WTC11 (cell line): ENCODE measurements at regions not wholly inside any gene's neighbourhood (a gene's known extent, or its start where the extent isn't known, plus 50 kb on each side); places are given as distances from the start of the nearest gene placed in this dataset.

ENCODE experiments used
- ATAC-seq: fragments of 200-7000 bp; cut with Tn5 transposase; 2 replicates; pipeline ENCODE4 v1.10.0; 2021; ENCODE audit warnings: mild to moderate bottlenecking, moderate library complexity
- CTCF ChIA-PET: fragments of 300-600 bp; sonication (Branson Sonifier 250); formaldehyde crosslinking; loops from one replicate; lab custom pipeline; 2021; ENCODE audit warnings: antibody characterized with exemption; lab: Charles Lee
- POLR2A ChIA-PET: fragments of 350-600 bp; sonication (Branson Sonifier 250); formaldehyde crosslinking; loops from one replicate; lab custom pipeline; 2021; ENCODE audit warnings: antibody characterized with exemption; lab: Charles Lee
- DNase-seq: peaks from one replicate; pipeline ENCODE4 v3.0.0; 2021; ENCODE audit warnings: low spot score
- H3K27ac Mint-ChIP-seq: 2 replicates; pipeline ENCODE4 v1.8.0; 2021; ENCODE audit warnings: mixed read lengths
- H3K27me3 Mint-ChIP-seq: 2 replicates; pipeline ENCODE4 v1.8.0; 2021; ENCODE audit warnings: low read depth, mild to moderate bottlenecking, moderate library complexity, mixed read lengths
- H3K36me3 Mint-ChIP-seq: 2 replicates; pipeline ENCODE4 v1.8.0; 2021; ENCODE audit warnings: mixed read lengths
- H3K4me1 Mint-ChIP-seq: 2 replicates; pipeline ENCODE4 v1.8.0; 2022; ENCODE audit warnings: mixed read lengths
- H3K4me3 Mint-ChIP-seq: 2 replicates; pipeline ENCODE4 v1.8.0; 2021; ENCODE audit warnings: mild to moderate bottlenecking, moderate library complexity, mixed read lengths
- H3K9me3 Mint-ChIP-seq: 2 replicates; pipeline ENCODE4 v1.8.0; 2021; ENCODE audit warnings: mixed read lengths
- ATF1 ChIP-seq: sonication (generic); formaldehyde crosslinking; IDR thresholded peaks from 2 replicates; pipeline ENCODE4 v1.8.1; 2023; ENCODE audit warnings: mild to moderate bottlenecking, moderate library complexity, missing genetic modification reagents
- CREB1 ChIP-seq: sonication (generic); formaldehyde crosslinking; IDR thresholded peaks from 2 replicates; pipeline ENCODE4 v1.8.0; 2023; ENCODE audit warnings: mild to moderate bottlenecking, missing genetic modification reagents
- FOXK1 ChIP-seq: sonication (generic); formaldehyde crosslinking; IDR thresholded peaks from 2 replicates; pipeline ENCODE4 v1.8.0; 2022; ENCODE audit warnings: mild to moderate bottlenecking, moderate library complexity, missing genetic modification reagents
- FOXP1 ChIP-seq: sonication (generic); formaldehyde crosslinking; IDR thresholded peaks from 2 replicates; pipeline ENCODE4 v1.8.0; 2022; ENCODE audit warnings: missing genetic modification reagents, mild to moderate bottlenecking, moderate library complexity, borderline replicate concordance
- GRHL2 ChIP-seq: fragments of 250-450 bp; sonication (Bioruptor Pico); IDR thresholded peaks from 2 replicates; pipeline ENCODE4 v1.8.0; 2022; ENCODE audit warnings: mild to moderate bottlenecking, moderate library complexity; ENCODE audit not compliant: insufficient replicate concordance, severe bottlenecking
- NR1H2 ChIP-seq: sonication (generic); formaldehyde crosslinking; IDR thresholded peaks from 2 replicates; pipeline ENCODE4 v1.9.0; 2021; ENCODE audit warnings: mild to moderate bottlenecking, moderate library complexity, missing genetic modification reagents
- NR3C1 ChIP-seq: sonication (generic); formaldehyde crosslinking; conservative IDR thresholded peaks from 2 replicates; pipeline ENCODE4 v1.8.1; 2023; ENCODE audit warnings: low read depth, mild to moderate bottlenecking, missing genetic modification reagents
- RELA ChIP-seq: sonication (generic); formaldehyde crosslinking; IDR thresholded peaks from 2 replicates; pipeline ENCODE4 v1.8.1; 2022; ENCODE audit warnings: missing genetic modification reagents, mild to moderate bottlenecking, borderline replicate concordance
- SMAD4 ChIP-seq: sonication (generic); formaldehyde crosslinking; IDR thresholded peaks from 2 replicates; pipeline ENCODE4 v1.8.0; 2022; ENCODE audit warnings: mild to moderate bottlenecking, missing genetic modification reagents
- TEAD4 ChIP-seq: sonication (generic); formaldehyde crosslinking; IDR thresholded peaks from 2 replicates; pipeline ENCODE4 v1.8.0; 2022; ENCODE audit warnings: mild to moderate bottlenecking, missing genetic modification reagents
- ZBTB21 ChIP-seq: sonication (generic); formaldehyde crosslinking; IDR thresholded peaks from 2 replicates; pipeline ENCODE4 v1.8.1; 2023; ENCODE audit warnings: mild to moderate bottlenecking, missing genetic modification reagents, borderline replicate concordance
- ZNF219 ChIP-seq: sonication (generic); formaldehyde crosslinking; IDR thresholded peaks from 2 replicates; pipeline ENCODE4 v1.8.0; 2023; ENCODE audit warnings: missing genetic modification reagents, mild to moderate bottlenecking, borderline replicate concordance
- TF ChIP-seq, protein P1 (sequence below): sonication (generic); formaldehyde crosslinking; IDR thresholded peaks from 2 replicates; pipeline ENCODE4 v1.8.0; 2023; ENCODE audit warnings: missing genetic modification reagents, mild to moderate bottlenecking, borderline replicate concordance
- TF ChIP-seq, protein P2 (sequence below): sonication (generic); formaldehyde crosslinking; IDR thresholded peaks from 2 replicates; pipeline ENCODE4 v1.8.1; 2022; ENCODE audit warnings: mild to moderate bottlenecking, moderate library complexity, missing genetic modification reagents
- TF ChIP-seq, protein P3 (sequence below): sonication (generic); formaldehyde crosslinking; IDR thresholded peaks from 2 replicates; pipeline ENCODE4 v1.8.0; 2023; ENCODE audit warnings: missing genetic modification reagents

DNA sequence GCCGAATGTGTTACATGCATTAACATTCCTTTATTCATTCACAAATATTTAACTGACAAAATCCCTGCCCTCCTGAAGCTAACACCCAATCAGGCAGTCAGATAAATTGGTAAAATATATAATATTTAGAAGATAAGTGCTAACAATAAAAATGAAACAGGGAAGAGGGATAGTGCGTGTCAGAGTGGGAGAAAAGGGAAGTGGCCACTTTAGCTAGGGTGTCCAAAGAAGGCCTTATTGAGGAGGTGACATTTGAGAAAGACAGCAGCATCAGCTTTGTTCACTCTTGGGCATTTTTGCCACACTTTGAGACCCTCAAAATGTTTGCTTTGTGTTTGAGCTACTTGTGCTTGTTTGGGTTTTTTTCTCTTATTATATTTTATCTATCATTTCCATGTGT lies 317.8 kb downstream of the SNX13 start:
- H3K36me3 Mint-ChIP-seq, result no peaks in the 10 kb centered on the region
- ChIA-PET POLR2A (no interaction called here), CTCF (no interaction called here)
- ATAC-seq, result no peak
- no peak for DNase-seq
- no peak overlapping the region for H3K4me3 Mint-ChIP-seq
- no peak for TF ChIP-seq ZNF219 (CRISPR knock-in tag)
- no peak for TF ChIP-seq GRHL2 (CRISPR knock-in tag)
- TF ChIP-seq TEAD4 (CRISPR knock-in tag), result no peak
- TF ChIP-seq NR1H2 (CRISPR knock-in tag), result no peak
- no peak for TF ChIP-seq RELA (CRISPR knock-in tag)
- TF ChIP-seq SMAD4, result no peak
- no peak for TF ChIP-seq FOXP1 (CRISPR knock-in tag)
- TF ChIP-seq, protein P1, sequence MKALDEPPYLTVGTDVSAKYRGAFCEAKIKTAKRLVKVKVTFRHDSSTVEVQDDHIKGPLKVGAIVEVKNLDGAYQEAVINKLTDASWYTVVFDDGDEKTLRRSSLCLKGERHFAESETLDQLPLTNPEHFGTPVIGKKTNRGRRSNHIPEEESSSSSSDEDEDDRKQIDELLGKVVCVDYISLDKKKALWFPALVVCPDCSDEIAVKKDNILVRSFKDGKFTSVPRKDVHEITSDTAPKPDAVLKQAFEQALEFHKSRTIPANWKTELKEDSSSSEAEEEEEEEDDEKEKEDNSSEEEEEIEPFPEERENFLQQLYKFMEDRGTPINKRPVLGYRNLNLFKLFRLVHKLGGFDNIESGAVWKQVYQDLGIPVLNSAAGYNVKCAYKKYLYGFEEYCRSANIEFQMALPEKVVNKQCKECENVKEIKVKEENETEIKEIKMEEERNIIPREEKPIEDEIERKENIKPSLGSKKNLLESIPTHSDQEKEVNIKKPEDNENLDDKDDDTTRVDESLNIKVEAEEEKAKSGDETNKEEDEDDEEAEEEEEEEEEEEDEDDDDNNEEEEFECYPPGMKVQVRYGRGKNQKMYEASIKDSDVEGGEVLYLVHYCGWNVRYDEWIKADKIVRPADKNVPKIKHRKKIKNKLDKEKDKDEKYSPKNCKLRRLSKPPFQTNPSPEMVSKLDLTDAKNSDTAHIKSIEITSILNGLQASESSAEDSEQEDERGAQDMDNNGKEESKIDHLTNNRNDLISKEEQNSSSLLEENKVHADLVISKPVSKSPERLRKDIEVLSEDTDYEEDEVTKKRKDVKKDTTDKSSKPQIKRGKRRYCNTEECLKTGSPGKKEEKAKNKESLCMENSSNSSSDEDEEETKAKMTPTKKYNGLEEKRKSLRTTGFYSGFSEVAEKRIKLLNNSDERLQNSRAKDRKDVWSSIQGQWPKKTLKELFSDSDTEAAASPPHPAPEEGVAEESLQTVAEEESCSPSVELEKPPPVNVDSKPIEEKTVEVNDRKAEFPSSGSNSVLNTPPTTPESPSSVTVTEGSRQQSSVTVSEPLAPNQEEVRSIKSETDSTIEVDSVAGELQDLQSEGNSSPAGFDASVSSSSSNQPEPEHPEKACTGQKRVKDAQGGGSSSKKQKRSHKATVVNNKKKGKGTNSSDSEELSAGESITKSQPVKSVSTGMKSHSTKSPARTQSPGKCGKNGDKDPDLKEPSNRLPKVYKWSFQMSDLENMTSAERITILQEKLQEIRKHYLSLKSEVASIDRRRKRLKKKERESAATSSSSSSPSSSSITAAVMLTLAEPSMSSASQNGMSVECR (CRISPR knock-in tag), result no peak
- no peak overlapping the region for H3K27ac Mint-ChIP-seq
- peaks cover 6% of the 10 kb centered on the region; the same call in 1 of the 2 replicates for H3K9me3 Mint-ChIP-seq
- peaks cover 14% of the 10 kb centered on the region for H3K4me1 Mint-ChIP-seq
- no peaks in the 10 kb centered on the region; the same call in 1 of the 2 replicates for H3K27me3 Mint-ChIP-seq

DNA sequence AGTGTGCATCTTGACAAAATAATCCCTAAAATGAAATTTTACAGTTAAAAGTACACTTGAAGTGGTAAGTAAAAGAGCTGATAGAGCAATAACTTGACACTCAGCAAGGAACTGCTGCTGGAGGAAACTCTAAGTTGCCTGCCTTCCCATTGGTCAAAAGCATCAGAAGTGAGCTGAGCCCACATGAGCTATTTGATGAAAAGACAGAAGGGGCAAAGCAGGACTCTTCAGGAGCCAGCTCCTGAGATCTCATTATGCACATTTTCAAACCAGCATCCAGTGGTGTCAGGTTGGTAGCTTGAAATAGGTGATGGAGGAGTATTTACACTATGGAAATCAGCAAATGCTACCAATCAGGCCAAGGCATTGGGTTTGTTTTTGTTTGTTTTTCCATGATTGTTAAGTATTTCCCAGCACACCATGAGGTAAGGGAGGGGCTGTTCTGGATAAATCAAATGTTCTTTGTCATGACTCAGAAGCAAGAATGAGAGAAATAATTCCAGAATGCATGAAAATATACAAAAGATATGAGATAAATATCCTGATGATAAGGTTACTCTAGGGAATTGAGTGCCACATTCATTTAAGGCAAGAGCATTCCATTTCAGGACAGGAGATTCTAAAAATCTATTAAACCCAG lies 316.6 kb downstream of the SNX13 start:
- peaks cover 6% of the 10 kb centered on the region; the same call in 1 of the 2 replicates for H3K9me3 Mint-ChIP-seq
- H3K4me3 Mint-ChIP-seq, result no peak overlapping the region
- ChIA-PET POLR2A (no interaction called here), CTCF (interaction anchor here (0.6 kb wide), 1 partner anchor 358 kb away, joined by 3 read pairs; no protein-coding TSS in a partner anchor)
- ATAC-seq, result peak; percentile 69
- H3K4me1 Mint-ChIP-seq, result peaks cover 13% of the 10 kb centered on the region
- no peaks in the 10 kb centered on the region for H3K36me3 Mint-ChIP-seq
- DNase-seq, result no peak
- TF ChIP-seq ATF1 (CRISPR knock-in tag) (no peak), CREB1 (no peak), ZBTB21 (CRISPR knock-in tag) (no peak), NR1H2 (CRISPR knock-in tag) (no peak), FOXK1 (CRISPR knock-in tag) (no peak), NR3C1 (CRISPR knock-in tag) (no peak)
- TF ChIP-seq, protein P1 (CRISPR knock-in tag), result no peak
- TF ChIP-seq, protein P2, sequence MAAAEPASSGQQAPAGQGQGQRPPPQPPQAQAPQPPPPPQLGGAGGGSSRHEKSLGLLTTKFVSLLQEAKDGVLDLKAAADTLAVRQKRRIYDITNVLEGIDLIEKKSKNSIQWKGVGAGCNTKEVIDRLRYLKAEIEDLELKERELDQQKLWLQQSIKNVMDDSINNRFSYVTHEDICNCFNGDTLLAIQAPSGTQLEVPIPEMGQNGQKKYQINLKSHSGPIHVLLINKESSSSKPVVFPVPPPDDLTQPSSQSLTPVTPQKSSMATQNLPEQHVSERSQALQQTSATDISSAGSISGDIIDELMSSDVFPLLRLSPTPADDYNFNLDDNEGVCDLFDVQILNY (CRISPR knock-in tag), result no peak
- TF ChIP-seq, protein P3, sequence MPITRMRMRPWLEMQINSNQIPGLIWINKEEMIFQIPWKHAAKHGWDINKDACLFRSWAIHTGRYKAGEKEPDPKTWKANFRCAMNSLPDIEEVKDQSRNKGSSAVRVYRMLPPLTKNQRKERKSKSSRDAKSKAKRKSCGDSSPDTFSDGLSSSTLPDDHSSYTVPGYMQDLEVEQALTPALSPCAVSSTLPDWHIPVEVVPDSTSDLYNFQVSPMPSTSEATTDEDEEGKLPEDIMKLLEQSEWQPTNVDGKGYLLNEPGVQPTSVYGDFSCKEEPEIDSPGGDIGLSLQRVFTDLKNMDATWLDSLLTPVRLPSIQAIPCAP (CRISPR knock-in tag), result no peak
- TF ChIP-seq, all 79 proteins: peak for 0
- H3K27me3 Mint-ChIP-seq, result no peaks in the 10 kb centered on the region; the same call in 1 of the 2 replicates
- H3K27ac Mint-ChIP-seq, result no peak overlapping the region
